HCT116 (cell line): ENCODE measurements at regions not wholly inside any gene's neighbourhood (a gene's known extent, or its start where the extent isn't known, plus 50 kb on each side); places are given as distances from the start of the nearest gene placed in this dataset.

ENCODE experiments used
- ATAC-seq: fragments of 200-7000 bp; cut with Tn5 transposase; 2 replicates; pipeline ENCODE4 v1.9.1; 2020; ENCODE audit warnings: mild to moderate bottlenecking, moderate library complexity
- BruUV-seq: library from RNA; stranded (reverse); fragments of 400-500 nt; replicated peaks from 2 replicates; lab custom pipeline; 2021; lab: Mats Ljungman, UMichigan
- CTCF ChIA-PET: fragments of 300-600 bp; sonication (Branson Sonifier 250); formaldehyde crosslinking; loops from one replicate; lab custom pipeline; 2021; ENCODE audit warnings: antibody characterized with exemption; lab: Charles Lee
- POLR2A ChIA-PET: fragments of 300-600, 350-600 bp; sonication (Branson Sonifier 250); formaldehyde crosslinking; loops from one replicate; lab custom pipeline; 2021; ENCODE audit warnings: antibody characterized with exemption; lab: Charles Lee
- RAD21 ChIA-PET, 2 experiments: fragments of 300-600 bp; sonication (Branson Sonifier 250); formaldehyde crosslinking; loops; one replicate each; lab custom pipeline; 2023; ENCODE audit warnings: low total read pairs in 2 of 2; ENCODE audit not compliant: uncharacterized antibody in 2 of 2, unreplicated experiment in 2 of 2, low non-redundant PET in 1 of 2; lab: Charles Lee
- DNase-seq: peaks from one replicate; pipeline ENCODE4 v3.0.0-alpha.2; 2010; ENCODE audit warnings: low read depth, low spot score
- H2AFZ ChIP-seq: fragments of 200-600 bp; shearing (Covaris generic), sonication (generic); 2 replicates; pipeline ENCODE4 v1.6.1; 2017; ENCODE audit warnings: low read depth, mixed run types, mixed read lengths, antibody characterized with exemption, low read length; ENCODE audit not compliant: poor library complexity, severe bottlenecking
- H3K27ac ChIP-seq: 2 replicates; pipeline ENCODE4 v1.5.1; 2012; ENCODE audit warnings: low read depth, low read length
- H3K27me3 ChIP-seq: fragments of 200-600 bp; sonication (generic); 2 replicates; pipeline ENCODE4 v1.6.1; 2016; ENCODE audit warnings: mixed run types, low read length, mixed read lengths; ENCODE audit not compliant: insufficient read depth
- H3K36me3 ChIP-seq, 2 experiments: fragments of 200-500 bp in 1 of 2; fragments of 200-600 bp in 1 of 2; sonication (Bioruptor generic) in 1 of 2; sonication (generic) in 1 of 2; 2 replicates each; pipeline versions ENCODE4 v1.5.1 to v1.6.1; 2014 to 2016; ENCODE audit warnings: low read length in 2 of 2, inconsistent platforms in 1 of 2, mixed read lengths in 1 of 2, mixed run types in 1 of 2; ENCODE audit not compliant: insufficient read depth in 2 of 2, control insufficient read depth in 1 of 2
- H3K4me1 ChIP-seq, 2 experiments: fragments of 200-600 bp in 1 of 2; sonication (generic) in 1 of 2; 2 replicates each; pipeline versions ENCODE4 v1.5.1 to v1.6.1; 2012 to 2017; ENCODE audit warnings: low read length in 2 of 2, inconsistent platforms in 1 of 2, mild to moderate bottlenecking in 1 of 2, mixed read lengths in 1 of 2, mixed run types in 1 of 2, moderate library complexity in 1 of 2; ENCODE audit not compliant: insufficient read depth in 2 of 2, control insufficient read depth in 1 of 2
- H3K4me2 ChIP-seq: fragments of 200-600 bp; sonication (generic); 2 replicates; pipeline ENCODE4 v1.6.1; 2017; ENCODE audit warnings: mixed run types, low read length, mixed read lengths
- H3K4me3 ChIP-seq, 2 experiments: fragments of 200-600 bp in 1 of 2; sonication (generic) in 1 of 2; replicated peaks in 1 of 2; 2 replicates each; pipeline ENCODE4 v1.5.1; 2011 to 2016; ENCODE audit warnings: low read length in 2 of 2, control low read depth in 1 of 2, low read depth in 1 of 2, mild to moderate bottlenecking in 1 of 2, mixed read lengths in 1 of 2, mixed run types in 1 of 2
- H3K79me2 ChIP-seq: fragments of 200-600 bp; sonication (generic); 2 replicates; pipeline ENCODE4 v1.6.1; 2017; ENCODE audit warnings: mild to moderate bottlenecking, mixed run types, low read length, moderate library complexity, mixed read lengths; ENCODE audit not compliant: insufficient read depth
- H3K9ac ChIP-seq: fragments of 200-600 bp; sonication (generic); 2 replicates; pipeline ENCODE4 v1.6.1; 2016; ENCODE audit warnings: low read length, mixed read lengths
- H3K9me2 ChIP-seq: fragments of 200-600 bp; sonication (generic), shearing (Covaris generic); 2 replicates; pipeline ENCODE4 v1.6.1; 2017; ENCODE audit warnings: mixed run types, mild to moderate bottlenecking, moderate library complexity; ENCODE audit not compliant: insufficient read depth
- H3K9me3 ChIP-seq, 2 experiments: fragments of 200-500 bp in 1 of 2; fragments of 200-600 bp in 1 of 2; sonication (Bioruptor generic) in 1 of 2; sonication (generic) in 1 of 2; 2 replicates each; pipeline ENCODE4 v1.6.1; 2014 to 2017; ENCODE audit warnings: low read length in 2 of 2, mixed read lengths in 2 of 2, inconsistent platforms in 1 of 2, low read depth in 1 of 2, mild to moderate bottlenecking in 1 of 2, mixed run types in 1 of 2, moderate library complexity in 1 of 2; ENCODE audit not compliant: control insufficient read depth in 1 of 2, insufficient read depth in 1 of 2
- H4K20me1 ChIP-seq: fragments of 200-600 bp; sonication (generic), shearing (Covaris generic); 2 replicates; pipeline ENCODE4 v1.6.1; 2017; ENCODE audit warnings: mixed run types, mild to moderate bottlenecking, moderate library complexity; ENCODE audit not compliant: insufficient read depth
- CBX3 ChIP-seq: IDR thresholded peaks from 2 replicates; pipeline ENCODE4 v1.6.1; 2012; ENCODE audit warnings: low read depth
- CEBPB ChIP-seq: IDR thresholded peaks from 2 replicates; pipeline ENCODE4 v1.6.1; 2012; ENCODE audit warnings: low read depth
- ELF1 ChIP-seq: IDR thresholded peaks from 2 replicates; pipeline ENCODE4 v1.6.1; 2012; ENCODE audit warnings: low read depth, borderline replicate concordance
- EZH2phosphoT487 ChIP-seq: fragments of 200-600 bp; IDR thresholded peaks from 2 replicates; pipeline ENCODE4 v1.6.1; 2018; ENCODE audit warnings: antibody characterized with exemption, borderline replicate concordance
- FOSL1 ChIP-seq: IDR thresholded peaks from 2 replicates; pipeline ENCODE4 v1.6.1; 2012; ENCODE audit warnings: low read depth
- JUND ChIP-seq: IDR thresholded peaks from 2 replicates; pipeline ENCODE4 v1.6.1; 2012
- MAX ChIP-seq: IDR thresholded peaks from 2 replicates; pipeline ENCODE4 v1.6.1; 2012
- POLR2AphosphoS5 ChIP-seq: IDR thresholded peaks from 2 replicates; pipeline ENCODE4 v1.6.1; 2011; ENCODE audit warnings: mild to moderate bottlenecking, low read depth, low read length, moderate library complexity
- SIN3A ChIP-seq: IDR thresholded peaks from 2 replicates; pipeline ENCODE4 v1.6.1; 2012; ENCODE audit warnings: low read depth
- SP1 ChIP-seq: IDR thresholded peaks from 2 replicates; pipeline ENCODE4 v1.6.1; 2012; ENCODE audit warnings: low read depth
- SRF ChIP-seq: IDR thresholded peaks from 2 replicates; pipeline ENCODE4 v1.6.1; 2012; ENCODE audit warnings: low read depth
- TCF7L2 ChIP-seq: IDR thresholded peaks from 2 replicates; pipeline ENCODE4 v1.7.0; 2011; ENCODE audit warnings: borderline replicate concordance, inconsistent platforms; ENCODE audit not compliant: insufficient read depth, insufficient read length; ENCODE audit errors: extremely low read depth
- ZNF274 ChIP-seq: fragments of 200-500 bp; sonication (Bioruptor generic); IDR thresholded peaks from 2 replicates; pipeline ENCODE4 v1.6.1; 2014; ENCODE audit warnings: mild to moderate bottlenecking, low read depth, low read length, inconsistent platforms
- intact Hi-C: fragments of 100-400 bp; cut with micrococcal nuclease; formaldehyde crosslinking; loops from 2 replicates; pipeline ENCODE4 v1.10.0; 2022
- TF ChIP-seq, protein P1 (sequence below), 3 experiments: fragments of 200-600 bp in 1 of 3; sonication (generic) in 1 of 3; IDR thresholded peaks in 2 of 3; conservative IDR thresholded peaks in 1 of 3; 2 replicates each; pipeline ENCODE4 v1.5.1; 2012 to 2017; ENCODE audit warnings: low read depth in 2 of 3, low read length in 2 of 3, antibody characterized with exemption in 1 of 3, borderline replicate concordance in 1 of 3, control low read depth in 1 of 3, mild to moderate bottlenecking in 1 of 3, mixed read lengths in 1 of 3, mixed run types in 1 of 3, moderate library complexity in 1 of 3; ENCODE audit not compliant: insufficient read depth in 1 of 3
- TF ChIP-seq, protein P2 (sequence below): IDR thresholded peaks from 2 replicates; pipeline ENCODE4 v1.6.1; 2012

DNA sequence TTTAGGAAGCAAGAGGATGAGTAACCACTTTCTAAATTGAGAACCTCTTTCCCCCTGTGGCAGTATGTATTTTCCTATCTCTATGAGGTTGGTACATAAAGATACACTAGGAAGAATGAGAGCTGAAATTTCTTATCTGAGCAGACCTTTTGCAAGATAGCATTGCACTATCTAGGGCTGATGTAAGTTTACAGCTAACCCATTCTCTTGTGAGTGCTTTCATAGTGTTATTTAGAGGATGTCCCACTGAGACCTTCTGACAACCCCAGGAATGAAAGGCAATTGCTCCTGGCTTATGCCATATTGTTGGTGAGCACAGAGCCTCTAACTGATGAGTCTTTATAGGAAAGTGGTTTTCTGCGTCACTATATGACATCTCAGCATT, 1209.3 kb upstream of the CDH6 start (continued):
- TF ChIP-seq CBX3: no peak

DNA sequence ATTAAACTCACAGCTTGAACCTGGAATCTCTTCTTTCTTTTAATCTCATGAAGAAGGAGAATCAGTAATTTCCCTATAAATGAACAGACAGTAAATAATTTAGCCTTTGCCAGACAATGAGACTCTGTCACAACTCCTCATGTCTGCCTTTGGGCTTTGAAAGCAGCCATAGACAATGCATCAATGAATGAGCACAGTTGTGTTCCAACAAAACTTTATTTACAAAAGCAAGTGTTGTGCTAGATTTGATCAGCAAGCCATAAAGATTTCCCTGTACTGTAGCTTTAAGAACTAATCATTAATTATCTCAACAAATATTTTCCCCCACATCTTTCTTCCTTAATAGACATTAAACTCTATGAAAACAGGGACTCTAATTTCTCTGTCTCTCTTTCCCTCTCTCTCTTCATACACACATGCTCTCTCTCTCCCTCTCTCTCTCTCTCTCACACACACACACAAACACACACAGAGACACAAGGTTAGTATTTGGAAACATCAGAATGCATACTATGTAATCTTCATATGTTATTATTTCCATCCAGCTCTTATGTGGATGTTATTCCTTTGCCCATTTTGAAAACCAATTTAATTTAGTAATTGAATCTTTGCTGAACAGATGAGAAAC, 1209.8 kb upstream of the CDH6 start:
- H3K79me2 ChIP-seq: no peaks in the 10 kb centered on the region
- H3K4me3 ChIP-seq: no peak overlapping the region
- H3K4me2 ChIP-seq: no peak overlapping the region
- ChIA-PET POLR2A (no interaction called here), CTCF (no interaction called here), RAD21 (no interaction called here)
- H3K9me2 ChIP-seq: no peaks in the 10 kb centered on the region
- H3K9ac ChIP-seq: no peak overlapping the region
- no peak overlapping the region for H3K27ac ChIP-seq
- TF ChIP-seq POLR2AphosphoS5: no peak
- TF ChIP-seq FOSL1: no peak
- TF ChIP-seq ELF1: no peak
- no peak for TF ChIP-seq CBX3
- TF ChIP-seq MAX: no peak
- TF ChIP-seq ZNF274: no peak
- TF ChIP-seq JUND: no peak
- TF ChIP-seq EZH2phosphoT487: no peak
- TF ChIP-seq SP1: no peak
- TF ChIP-seq SRF: no peak
- TF ChIP-seq CEBPB: no peak
- TF ChIP-seq, protein P1, sequence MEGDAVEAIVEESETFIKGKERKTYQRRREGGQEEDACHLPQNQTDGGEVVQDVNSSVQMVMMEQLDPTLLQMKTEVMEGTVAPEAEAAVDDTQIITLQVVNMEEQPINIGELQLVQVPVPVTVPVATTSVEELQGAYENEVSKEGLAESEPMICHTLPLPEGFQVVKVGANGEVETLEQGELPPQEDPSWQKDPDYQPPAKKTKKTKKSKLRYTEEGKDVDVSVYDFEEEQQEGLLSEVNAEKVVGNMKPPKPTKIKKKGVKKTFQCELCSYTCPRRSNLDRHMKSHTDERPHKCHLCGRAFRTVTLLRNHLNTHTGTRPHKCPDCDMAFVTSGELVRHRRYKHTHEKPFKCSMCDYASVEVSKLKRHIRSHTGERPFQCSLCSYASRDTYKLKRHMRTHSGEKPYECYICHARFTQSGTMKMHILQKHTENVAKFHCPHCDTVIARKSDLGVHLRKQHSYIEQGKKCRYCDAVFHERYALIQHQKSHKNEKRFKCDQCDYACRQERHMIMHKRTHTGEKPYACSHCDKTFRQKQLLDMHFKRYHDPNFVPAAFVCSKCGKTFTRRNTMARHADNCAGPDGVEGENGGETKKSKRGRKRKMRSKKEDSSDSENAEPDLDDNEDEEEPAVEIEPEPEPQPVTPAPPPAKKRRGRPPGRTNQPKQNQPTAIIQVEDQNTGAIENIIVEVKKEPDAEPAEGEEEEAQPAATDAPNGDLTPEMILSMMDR (IDR thresholded peaks at IDR 0.05 in 2 of 3, conservative IDR thresholded peaks at IDR 0.05 in 1 of 3; ENCODE audit: borderline replicate concordance in 1 of 3, insufficient read depth in 1 of 3, low read depth in 2 of 3, low read length in 2 of 3): no peak
- no peak for TF ChIP-seq TCF7L2
- TF ChIP-seq, protein P2, sequence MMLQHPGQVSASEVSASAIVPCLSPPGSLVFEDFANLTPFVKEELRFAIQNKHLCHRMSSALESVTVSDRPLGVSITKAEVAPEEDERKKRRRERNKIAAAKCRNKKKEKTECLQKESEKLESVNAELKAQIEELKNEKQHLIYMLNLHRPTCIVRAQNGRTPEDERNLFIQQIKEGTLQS: no peak
- no peak for TF ChIP-seq SIN3A
- DNase-seq (no peak), ATAC-seq (no peak)
- intact Hi-C loops: no loop called here
- H3K4me1 ChIP-seq: no peaks in the 10 kb centered on the region
- BruUV-seq: no TSS peak
- H3K27me3 ChIP-seq: no peaks in the 10 kb centered on the region
- no peak overlapping the region for H2AFZ ChIP-seq
- H3K9me3 ChIP-seq: peaks cover 4 to 17% of the 10 kb centered on the region in 2 experiments; a peak in 3 of 4 replicates
- no peaks in the 10 kb centered on the region for H3K36me3 ChIP-seq
- no peaks in the 10 kb centered on the region for H4K20me1 ChIP-seq
